GM19239 (cell line): ENCODE measurements at regions not wholly inside any gene's neighbourhood (a gene's known extent, or its start where the extent isn't known, plus 50 kb on each side); places are given as distances from the start of the nearest gene placed in this dataset.
"Not testable (repeated sequence)": the region's sequence is repeated elsewhere in the genome, so short reads cannot be mapped to it uniquely, and the experiment has no call there.

Experiments used
- DNase-seq: peaks from one replicate; pipeline ENCODE4 v3.0.0; 2011; ENCODE audit warnings: low spot score; ENCODE audit not compliant: insufficient read length
- FAIRE-seq: peaks from 2 replicates; lab custom pipeline; 2011; peaks lifted over from hg19 to GRCh38; lab: Jason Lieb, UNC

- FAIRE-seq (no peak), DNase-seq (no peak)
Measured at GRCh38 chr10:23859598-23859997, 349.3 kb upstream of the KIAA1217 start.

GRCh38 chr10:23864631-23865147 lies 344.2 kb upstream of the KIAA1217 start:
- FAIRE-seq (no peak), DNase-seq (no peak)

- FAIRE-seq, result not testable (repeated sequence)
Measured at GRCh38 chr10:23866985-23867384, 342.0 kb upstream of the KIAA1217 start.

GRCh38 chr10:23868121-23868520 lies 340.8 kb upstream of the KIAA1217 start:
- DNase-seq, result no peak
- FAIRE-seq, result no peak

More at GRCh38 chr10:23866985-23867384, 342.0 kb upstream of the KIAA1217 start:
- not testable (repeated sequence) for DNase-seq

GRCh38 chr10:23869548-23869947 lies 339.4 kb upstream of the KIAA1217 start:
- no peak for FAIRE-seq
- DNase-seq, result no peak

GRCh38 chr10:23869996-23870395 lies 338.9 kb upstream of the KIAA1217 start:
- no peak for FAIRE-seq
- no peak for DNase-seq

GRCh38 chr10:23870651-23871610 lies 338.0 kb upstream of the KIAA1217 start:
- no peak for DNase-seq
- no peak for FAIRE-seq

- no peak for FAIRE-seq
- no peak for DNase-seq
Measured at GRCh38 chr10:23872290-23872689, 336.6 kb upstream of the KIAA1217 start.

GRCh38 chr10:23877791-23878320 lies 331.1 kb upstream of the KIAA1217 start:
- no peak for FAIRE-seq
- no peak for DNase-seq

GRCh38 chr10:23884670-23885069 lies 324.3 kb upstream of the KIAA1217 start:
- FAIRE-seq (no peak), DNase-seq (no peak)

GRCh38 chr10:23885853-23886252 lies 323.1 kb upstream of the KIAA1217 start:
- FAIRE-seq (no peak), DNase-seq (no peak)

- DNase-seq (no peak), FAIRE-seq (no peak)
Measured at GRCh38 chr10:23886355-23886754, 322.6 kb upstream of the KIAA1217 start.

GRCh38 chr10:23891301-23891700 lies 317.6 kb upstream of the KIAA1217 start:
- DNase-seq, result no peak
- FAIRE-seq, result no peak

GRCh38 chr10:23892296-23892695 lies 316.6 kb upstream of the KIAA1217 start:
- no peak for FAIRE-seq
- no peak for DNase-seq

GRCh38 chr10:23897267-23897666 lies 311.7 kb upstream of the KIAA1217 start:
- FAIRE-seq (no peak), DNase-seq (no peak)

- DNase-seq, result no peak
- no peak for FAIRE-seq
Measured at GRCh38 chr10:23897861-23898260, 311.1 kb upstream of the KIAA1217 start.

GRCh38 chr10:23899166-23899565 lies 309.8 kb upstream of the KIAA1217 start:
- DNase-seq (no peak), FAIRE-seq (no peak)

GRCh38 chr10:23910291-23910690 lies 298.6 kb upstream of the KIAA1217 start:
- no peak for FAIRE-seq

GRCh38 chr10:23912884-23913404 lies 296.0 kb upstream of the KIAA1217 start:
- no peak for FAIRE-seq
- DNase-seq, result no peak

More at GRCh38 chr10:23910291-23910690, 298.6 kb upstream of the KIAA1217 start:
- DNase-seq, result no peak

- no peak for DNase-seq
- no peak for FAIRE-seq
Measured at GRCh38 chr10:23914641-23915040, 294.3 kb upstream of the KIAA1217 start.

- FAIRE-seq (no peak), DNase-seq (no peak)
Measured at GRCh38 chr10:23917251-23917840, 291.6 kb upstream of the KIAA1217 start.
